ENCODE measurements at regions not wholly inside any gene's neighbourhood (a gene's known extent, or its start where the extent isn't known, plus 50 kb on each side); places are given as distances from the start of the nearest gene placed in this dataset.
A peak's percentile ranks its signal among the peaks of the same experiment; 100 is the strongest.

GRCh38 chr10:114708084-114708483, 50.0 kb upstream of the ABLIM1 start:
- H3K4me3 ChIP-seq (ENCODE audit: low read length in 2 of 2) = no peak overlapping the region
- intact Hi-C loops (cut with DNase I) = loop anchor here (5.0 to 10.0 kb wide), 2 partner anchors 233 to 241 kb away; no protein-coding TSS in a partner anchor
- no peaks in the 10 kb centered on the region for H3K9me3 ChIP-seq (ENCODE audit: control insufficient read depth, low read length)
- no peaks in the 10 kb centered on the region for H3K36me3 ChIP-seq (ENCODE audit: control insufficient read depth in 1 of 2, insufficient read depth in 2 of 2, low read length in 1 of 2)
- H3K27ac ChIP-seq (ENCODE audit: low read depth in 1 of 2, low read length in 2 of 2) = no peak overlapping the region
- DNase-seq (no peak), ATAC-seq (ENCODE audit: low FRiP score) (no peak)
- no peaks in the 10 kb centered on the region for H3K4me1 ChIP-seq (ENCODE audit: control insufficient read depth in 1 of 2, insufficient read depth in 2 of 2, low read length in 2 of 2)
- H3K27me3 ChIP-seq (ENCODE audit: control insufficient read depth in 1 of 2, insufficient read depth in 2 of 2, low read length in 1 of 2) = no peaks in the 10 kb centered on the region
- WGBS, 2 donors = 75 to 89% methylated on average over 5 of the region's 5 CpGs

- Histone ChIP-seq H3K27ac (ENCODE audit: low read depth in 1 of 2, low read length in 2 of 2) (no peak overlapping the region), H3K4me3 (ENCODE audit: low read length in 2 of 2) (no peak overlapping the region), H3K9me3 (ENCODE audit: control insufficient read depth, low read length) (no peaks in the 10 kb centered on the region), H3K4me1 (ENCODE audit: control insufficient read depth in 1 of 2, insufficient read depth in 2 of 2, low read length in 2 of 2) (no peaks in the 10 kb centered on the region), H3K36me3 (ENCODE audit: control insufficient read depth in 1 of 2, insufficient read depth in 2 of 2, low read length in 1 of 2) (no peaks in the 10 kb centered on the region), H3K27me3 (ENCODE audit: control insufficient read depth in 1 of 2, insufficient read depth in 2 of 2, low read length in 1 of 2) (no peaks in the 10 kb centered on the region)
- intact Hi-C loops (cut with DNase I) = loop anchor here (5.0 to 10.0 kb wide), 2 partner anchors 234 to 242 kb away; no protein-coding TSS in a partner anchor
- DNase-seq = no peak
- ATAC-seq (ENCODE audit: low FRiP score) = no peak
- WGBS, 2 donors = 53 to 71% methylated on average over 5 of the region's 5 CpGs
These were observed 50.8 kb upstream of the ABLIM1 start for GRCh38 chr10:114708717-114709335.

GRCh38 chr10:114709984-114710383, 51.9 kb upstream of the ABLIM1 start:
- 86 to 91% methylated on average over 2 of the region's 2 CpGs for WGBS, 2 donors

GRCh38 chr10:114711176-114711868, 53.2 kb upstream of the ABLIM1 start:
- Histone ChIP-seq H3K27me3 (ENCODE audit: control insufficient read depth in 1 of 2, insufficient read depth in 2 of 2, low read length in 1 of 2) (no peaks in the 10 kb centered on the region), H3K27ac (ENCODE audit: low read depth in 1 of 2, low read length in 2 of 2) (no peak overlapping the region), H3K4me1 (ENCODE audit: control insufficient read depth in 1 of 2, insufficient read depth in 2 of 2, low read length in 2 of 2) (peaks cover 4 to 5% of the 10 kb centered on the region in 2 donors), H3K4me3 (ENCODE audit: low read length in 2 of 2) (no peak overlapping the region), H3K36me3 (ENCODE audit: control insufficient read depth in 1 of 2, insufficient read depth in 2 of 2, low read length in 1 of 2) (no peaks in the 10 kb centered on the region), H3K9me3 (ENCODE audit: control insufficient read depth, low read length) (no peaks in the 10 kb centered on the region)
- WGBS, 2 donors = 96 to 97% methylated on average over 5 of the region's 5 CpGs
- DNase-seq (no peak), ATAC-seq (ENCODE audit: low FRiP score) (no peak)
- intact Hi-C loops (cut with DNase I) = no loop called here

More at GRCh38 chr10:114709984-114710383, 51.9 kb upstream of the ABLIM1 start:
- intact Hi-C loops (cut with DNase I) = loop anchor here (5.0 to 10.0 kb wide), 2 partner anchors 235 to 243 kb away; no protein-coding TSS in a partner anchor
- H3K4me1 ChIP-seq (ENCODE audit: control insufficient read depth in 1 of 2, insufficient read depth in 2 of 2, low read length in 2 of 2) = peaks cover 0 to 3% of the 10 kb centered on the region in 2 donors
- DNase-seq = no peak
- no peak for ATAC-seq (ENCODE audit: low FRiP score)
- H3K27me3 ChIP-seq (ENCODE audit: control insufficient read depth in 1 of 2, insufficient read depth in 2 of 2, low read length in 1 of 2) = no peaks in the 10 kb centered on the region
- no peak overlapping the region for H3K27ac ChIP-seq (ENCODE audit: low read depth in 1 of 2, low read length in 2 of 2)
- no peaks in the 10 kb centered on the region for H3K36me3 ChIP-seq (ENCODE audit: control insufficient read depth in 1 of 2, insufficient read depth in 2 of 2, low read length in 1 of 2)
- no peaks in the 10 kb centered on the region for H3K9me3 ChIP-seq (ENCODE audit: control insufficient read depth, low read length)
- no peak overlapping the region for H3K4me3 ChIP-seq (ENCODE audit: low read length in 2 of 2)

DNA sequence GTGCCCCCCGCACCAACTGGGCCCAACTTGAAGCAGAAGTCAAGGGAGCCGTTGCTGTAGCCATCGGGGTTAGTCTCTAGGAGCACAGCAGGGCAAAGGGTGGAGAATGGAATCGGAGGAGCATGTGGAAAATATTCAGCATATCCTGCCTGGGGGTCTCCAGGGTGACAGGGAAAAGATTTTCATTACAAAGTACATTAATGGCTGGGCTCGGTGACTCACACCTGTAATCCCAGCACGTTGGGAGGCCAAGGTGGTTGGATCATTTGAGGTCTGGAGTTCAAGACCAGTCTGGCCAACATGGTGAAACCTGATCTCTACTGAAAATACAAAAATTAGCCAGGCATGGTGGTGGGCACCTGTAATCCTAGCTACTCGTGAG, 53.8 kb upstream of the ABLIM1 start:
- H3K27me3 ChIP-seq (ENCODE audit: control insufficient read depth in 1 of 2, insufficient read depth in 2 of 2, low read length in 1 of 2) = no peaks in the 10 kb centered on the region
- H3K36me3 ChIP-seq (ENCODE audit: control insufficient read depth in 1 of 2, insufficient read depth in 2 of 2, low read length in 1 of 2) = no peaks in the 10 kb centered on the region
- WGBS, 2 donors = 98 to 99% methylated on average over 7 of the region's 7 CpGs
- intact Hi-C loops (cut with DNase I) = no loop called here
- peaks cover 4 to 5% of the 10 kb centered on the region in 2 donors for H3K4me1 ChIP-seq (ENCODE audit: control insufficient read depth in 1 of 2, insufficient read depth in 2 of 2, low read length in 2 of 2)
- H3K9me3 ChIP-seq (ENCODE audit: control insufficient read depth, low read length) = no peaks in the 10 kb centered on the region
- DNase-seq (no peak), ATAC-seq (ENCODE audit: low FRiP score) (no peak)
- H3K4me3 ChIP-seq (ENCODE audit: low read length in 2 of 2) = no peak overlapping the region
- no peak overlapping the region for H3K27ac ChIP-seq (ENCODE audit: low read depth in 1 of 2, low read length in 2 of 2)

DNA sequence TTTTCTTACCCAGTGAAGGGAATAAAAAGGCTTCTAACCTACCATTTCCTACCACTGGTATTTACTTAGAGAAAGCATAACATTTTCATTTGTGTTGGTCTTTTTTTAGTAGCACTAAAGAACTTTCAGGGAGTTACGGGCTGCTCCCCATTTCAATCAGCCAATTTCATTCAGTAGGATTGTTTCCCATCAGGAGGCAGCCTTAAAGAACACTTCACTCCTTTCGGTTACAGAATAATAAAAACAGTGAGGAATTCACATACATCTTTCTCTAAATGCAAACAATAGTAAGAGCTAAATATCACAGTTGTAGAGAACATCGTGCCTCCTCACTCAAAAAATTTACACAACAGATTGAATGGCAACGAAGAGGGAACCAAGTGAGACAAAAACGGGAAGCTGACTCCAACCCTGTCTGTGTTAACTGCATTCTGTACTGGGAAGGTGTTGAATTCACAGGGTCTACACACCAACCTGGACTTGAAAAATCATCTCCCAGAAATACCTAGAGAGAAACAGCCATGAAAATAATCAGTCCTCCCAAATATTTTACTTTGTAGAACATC, 55.5 kb upstream of the ABLIM1 start:
- H3K9me3 ChIP-seq (ENCODE audit: control insufficient read depth, low read length) = no peaks in the 10 kb centered on the region
- H3K27ac ChIP-seq (ENCODE audit: low read depth in 1 of 2, low read length in 2 of 2) = no peak overlapping the region
- H3K27me3 ChIP-seq (ENCODE audit: control insufficient read depth in 1 of 2, insufficient read depth in 2 of 2, low read length in 1 of 2) = no peaks in the 10 kb centered on the region
- peak overlapping the region in 1 of 2 donors; percentile 11 for H3K4me3 ChIP-seq (ENCODE audit: low read length in 2 of 2)
- H3K36me3 ChIP-seq (ENCODE audit: control insufficient read depth in 1 of 2, insufficient read depth in 2 of 2, low read length in 1 of 2) = no peaks in the 10 kb centered on the region
- intact Hi-C loops (cut with DNase I) = no loop called here
- DNase-seq (no peak), ATAC-seq (ENCODE audit: low FRiP score) (no peak)
- 24 to 36% methylated on average over 5 of the region's 5 CpGs for WGBS, 2 donors
- peaks cover 4 to 5% of the 10 kb centered on the region in 2 donors for H3K4me1 ChIP-seq (ENCODE audit: control insufficient read depth in 1 of 2, insufficient read depth in 2 of 2, low read length in 2 of 2)

- Histone ChIP-seq H3K36me3 (ENCODE audit: control insufficient read depth in 1 of 2, insufficient read depth in 2 of 2, low read length in 1 of 2) (no peaks in the 10 kb centered on the region), H3K4me3 (ENCODE audit: low read length in 2 of 2) (no peak overlapping the region), H3K9me3 (ENCODE audit: control insufficient read depth, low read length) (no peaks in the 10 kb centered on the region), H3K27ac (ENCODE audit: low read depth in 1 of 2, low read length in 2 of 2) (no peak overlapping the region), H3K4me1 (ENCODE audit: control insufficient read depth in 1 of 2, insufficient read depth in 2 of 2, low read length in 2 of 2) (peaks cover 4 to 5% of the 10 kb centered on the region in 2 donors), H3K27me3 (ENCODE audit: control insufficient read depth in 1 of 2, insufficient read depth in 2 of 2, low read length in 1 of 2) (no peaks in the 10 kb centered on the region)
- intact Hi-C loops (cut with DNase I) = no loop called here
- WGBS, 2 donors = 2 to 8% methylated on average over 5 of the region's 5 CpGs
- ATAC-seq (ENCODE audit: low FRiP score) (no peak), DNase-seq (no peak)
These were observed 56.2 kb upstream of the ABLIM1 start for GRCh38 chr10:114714281-114714741.

- Histone ChIP-seq H3K9me3 (ENCODE audit: control insufficient read depth, low read length) (no peaks in the 10 kb centered on the region), H3K27ac (ENCODE audit: low read depth in 1 of 2, low read length in 2 of 2) (peak overlapping the region in 1 of 2 donors; percentile 73), H3K4me1 (ENCODE audit: control insufficient read depth in 1 of 2, insufficient read depth in 2 of 2, low read length in 2 of 2) (peaks cover 4 to 5% of the 10 kb centered on the region in 2 donors), H3K4me3 (ENCODE audit: low read length in 2 of 2) (peak overlapping the region in 1 of 2 donors; percentile 16), H3K27me3 (ENCODE audit: control insufficient read depth in 1 of 2, insufficient read depth in 2 of 2, low read length in 1 of 2) (no peaks in the 10 kb centered on the region), H3K36me3 (ENCODE audit: control insufficient read depth in 1 of 2, insufficient read depth in 2 of 2, low read length in 1 of 2) (no peaks in the 10 kb centered on the region)
- intact Hi-C loops (cut with DNase I) = no loop called here
- 2 to 5% methylated on average over 7 of the region's 7 CpGs for WGBS, 2 donors
- ATAC-seq (ENCODE audit: low FRiP score) (peak; percentile 65), DNase-seq (no peak)
These were observed 57.1 kb upstream of the ABLIM1 start for GRCh38 chr10:114715171-114715670.
